ENCODE measurements at regions not wholly inside any gene's neighbourhood (a gene's known extent, or its start where the extent isn't known, plus 50 kb on each side); places are given as distances from the start of the nearest gene placed in this dataset.

- Histone ChIP-seq H3K9me3 (ENCODE audit: insufficient read depth, low read length, severe bottlenecking) (no peaks in the 10 kb centered on the region), H4K20me1 (ENCODE audit: insufficient read depth, low read length) (no peaks in the 10 kb centered on the region), H3K4me1 (ENCODE audit: insufficient read depth, low read length) (no peaks in the 10 kb centered on the region), H2AFZ (ENCODE audit: low read depth, low read length) (no peak overlapping the region), H3K27ac (ENCODE audit: low read length) (no peak overlapping the region), H3K4me3 (ENCODE audit: low read depth in 1 of 2, low read length in 2 of 2) (no peak overlapping the region), H3K9ac (ENCODE audit: low read depth, low read length) (no peak overlapping the region), H3K36me3 (ENCODE audit: insufficient read depth, low read length) (no peaks in the 10 kb centered on the region), H3K79me2 (ENCODE audit: insufficient read depth, low read length) (no peaks in the 10 kb centered on the region), H3K4me2 (ENCODE audit: insufficient read depth, low read length) (no peak overlapping the region), H3K27me3 (ENCODE audit: insufficient read depth, low read length, poor library complexity) (peaks cover 7% of the 10 kb centered on the region)
- ATAC-seq (ENCODE audit: insufficient read depth, low read depth) (no peak), DNase-seq (no peak)
- no peak for TF ChIP-seq EZH2 (IDR thresholded peaks at IDR 0.05; ENCODE audit: borderline replicate concordance, low read depth, low read length, severe bottlenecking)
- TF ChIP-seq, protein P1, sequence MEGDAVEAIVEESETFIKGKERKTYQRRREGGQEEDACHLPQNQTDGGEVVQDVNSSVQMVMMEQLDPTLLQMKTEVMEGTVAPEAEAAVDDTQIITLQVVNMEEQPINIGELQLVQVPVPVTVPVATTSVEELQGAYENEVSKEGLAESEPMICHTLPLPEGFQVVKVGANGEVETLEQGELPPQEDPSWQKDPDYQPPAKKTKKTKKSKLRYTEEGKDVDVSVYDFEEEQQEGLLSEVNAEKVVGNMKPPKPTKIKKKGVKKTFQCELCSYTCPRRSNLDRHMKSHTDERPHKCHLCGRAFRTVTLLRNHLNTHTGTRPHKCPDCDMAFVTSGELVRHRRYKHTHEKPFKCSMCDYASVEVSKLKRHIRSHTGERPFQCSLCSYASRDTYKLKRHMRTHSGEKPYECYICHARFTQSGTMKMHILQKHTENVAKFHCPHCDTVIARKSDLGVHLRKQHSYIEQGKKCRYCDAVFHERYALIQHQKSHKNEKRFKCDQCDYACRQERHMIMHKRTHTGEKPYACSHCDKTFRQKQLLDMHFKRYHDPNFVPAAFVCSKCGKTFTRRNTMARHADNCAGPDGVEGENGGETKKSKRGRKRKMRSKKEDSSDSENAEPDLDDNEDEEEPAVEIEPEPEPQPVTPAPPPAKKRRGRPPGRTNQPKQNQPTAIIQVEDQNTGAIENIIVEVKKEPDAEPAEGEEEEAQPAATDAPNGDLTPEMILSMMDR (IDR thresholded peaks at IDR 0.05; ENCODE audit: borderline replicate concordance, extremely low read depth, low read length, poor library complexity, severe bottlenecking), result no peak
Observed at GRCh38 chr19:29371251-29372090, 154.3 kb upstream of the VSTM2B start.

DNA sequence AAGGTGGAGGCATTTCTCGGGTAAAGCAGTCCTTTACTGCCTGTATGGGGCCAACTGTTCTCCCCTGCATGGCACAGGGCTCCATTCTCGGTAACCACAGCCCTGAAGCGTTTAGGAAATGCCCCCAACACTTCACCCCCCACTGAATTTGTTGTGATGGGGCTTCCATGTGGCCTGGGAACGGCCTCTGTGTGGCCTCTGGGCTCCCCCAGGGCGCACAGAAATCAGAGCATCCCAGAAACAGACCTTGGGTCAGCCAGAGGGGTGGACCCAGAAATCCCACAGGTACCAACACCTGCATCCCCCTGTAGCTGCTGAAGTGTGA is 153.7 kb upstream of the VSTM2B start:
- Histone ChIP-seq H3K9me3 (ENCODE audit: insufficient read depth, low read length, severe bottlenecking) (no peaks in the 10 kb centered on the region), H3K4me2 (ENCODE audit: insufficient read depth, low read length) (no peak overlapping the region), H3K79me2 (ENCODE audit: insufficient read depth, low read length) (no peaks in the 10 kb centered on the region), H3K27me3 (ENCODE audit: insufficient read depth, low read length, poor library complexity) (peaks cover 7% of the 10 kb centered on the region), H2AFZ (ENCODE audit: low read depth, low read length) (no peak overlapping the region), H3K36me3 (ENCODE audit: insufficient read depth, low read length) (no peaks in the 10 kb centered on the region), H3K4me1 (ENCODE audit: insufficient read depth, low read length) (no peaks in the 10 kb centered on the region), H3K27ac (ENCODE audit: low read length) (no peak overlapping the region), H3K9ac (ENCODE audit: low read depth, low read length) (no peak overlapping the region), H4K20me1 (ENCODE audit: insufficient read depth, low read length) (no peaks in the 10 kb centered on the region), H3K4me3 (ENCODE audit: low read depth in 1 of 2, low read length in 2 of 2) (no peak overlapping the region)
- DNase-seq (no peak), ATAC-seq (ENCODE audit: insufficient read depth, low read depth) (no peak)
- no peak for TF ChIP-seq EZH2 (IDR thresholded peaks at IDR 0.05; ENCODE audit: borderline replicate concordance, low read depth, low read length, severe bottlenecking)
- TF ChIP-seq, protein P1 (IDR thresholded peaks at IDR 0.05; ENCODE audit: borderline replicate concordance, extremely low read depth, low read length, poor library complexity, severe bottlenecking), result no peak

GRCh38 chr19:29372461-29372860 is 153.3 kb upstream of the VSTM2B start:
- ATAC-seq (ENCODE audit: insufficient read depth, low read depth), result no peak
- Histone ChIP-seq H2AFZ (ENCODE audit: low read depth, low read length) (no peak overlapping the region), H3K36me3 (ENCODE audit: insufficient read depth, low read length) (no peaks in the 10 kb centered on the region), H3K27me3 (ENCODE audit: insufficient read depth, low read length, poor library complexity) (peaks cover 6% of the 10 kb centered on the region), H3K9me3 (ENCODE audit: insufficient read depth, low read length, severe bottlenecking) (no peaks in the 10 kb centered on the region), H4K20me1 (ENCODE audit: insufficient read depth, low read length) (no peaks in the 10 kb centered on the region), H3K4me3 (ENCODE audit: low read depth in 1 of 2, low read length in 2 of 2) (no peak overlapping the region), H3K79me2 (ENCODE audit: insufficient read depth, low read length) (no peaks in the 10 kb centered on the region), H3K9ac (ENCODE audit: low read depth, low read length) (no peak overlapping the region), H3K27ac (ENCODE audit: low read length) (no peak overlapping the region), H3K4me2 (ENCODE audit: insufficient read depth, low read length) (no peak overlapping the region), H3K4me1 (ENCODE audit: insufficient read depth, low read length) (no peaks in the 10 kb centered on the region)
- DNase-seq, result no peak
- TF ChIP-seq, protein P1 (IDR thresholded peaks at IDR 0.05; ENCODE audit: borderline replicate concordance, extremely low read depth, low read length, poor library complexity, severe bottlenecking), result no peak
- no peak for TF ChIP-seq EZH2 (IDR thresholded peaks at IDR 0.05; ENCODE audit: borderline replicate concordance, low read depth, low read length, severe bottlenecking)

All from DND-41 (cell line).